ENCODE measurements at regions not wholly inside any gene's neighbourhood (a gene's known extent, or its start where the extent isn't known, plus 50 kb on each side); places are given as distances from the start of the nearest gene placed in this dataset.

- Mint-ChIP-seq H3K9me3 (no peaks in the 10 kb centered on the region), H3K36me3 (ENCODE audit: low read depth) (no peaks in the 10 kb centered on the region), H3K27me3 (ENCODE audit: low read depth) (no peaks in the 10 kb centered on the region)
Observed at GRCh38 chr12:30251546-30251945, 444.1 kb downstream of the IPO8 start.

GRCh38 chr12:30243426-30243825 is 452.2 kb downstream of the IPO8 start:
- Mint-ChIP-seq H3K27ac (no peak overlapping the region), H3K9me3 (no peaks in the 10 kb centered on the region), H3K27me3 (ENCODE audit: low read depth) (no peaks in the 10 kb centered on the region), H3K36me3 (ENCODE audit: low read depth) (no peaks in the 10 kb centered on the region), H3K4me1 (ENCODE audit: low read depth) (no peaks in the 10 kb centered on the region), H3K4me3 (no peak overlapping the region)
- no peak for DNase-seq (ENCODE audit: low spot score)

More at GRCh38 chr12:30251546-30251945, 444.1 kb downstream of the IPO8 start:
- Mint-ChIP-seq H3K27ac (no peak overlapping the region), H3K4me3 (no peak overlapping the region), H3K4me1 (ENCODE audit: low read depth) (no peaks in the 10 kb centered on the region)
- DNase-seq (ENCODE audit: low spot score): no peak

DNA sequence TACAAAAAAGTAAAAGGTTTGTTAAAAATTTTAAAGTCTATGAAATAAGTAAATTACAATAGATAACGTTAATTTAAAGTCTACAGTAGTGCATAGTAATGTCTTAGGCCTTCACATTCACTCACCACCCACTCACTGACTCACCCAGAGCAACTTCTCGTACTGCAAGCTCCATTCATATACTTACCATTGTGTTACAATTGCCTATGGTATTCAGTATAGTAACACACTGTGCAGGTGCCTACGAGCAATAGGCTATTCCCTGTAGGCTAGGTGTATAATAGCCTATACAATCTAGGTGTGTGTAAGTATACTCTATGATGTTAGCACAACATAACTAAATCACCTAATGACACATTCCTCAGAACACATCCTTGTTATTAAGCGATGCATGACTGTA is 435.3 kb upstream of the TMTC1 start:
- Mint-ChIP-seq H3K9me3 (no peaks in the 10 kb centered on the region), H3K4me1 (ENCODE audit: low read depth) (no peaks in the 10 kb centered on the region), H3K27me3 (ENCODE audit: low read depth) (no peaks in the 10 kb centered on the region), H3K36me3 (ENCODE audit: low read depth) (no peaks in the 10 kb centered on the region), H3K27ac (no peak overlapping the region), H3K4me3 (no peak overlapping the region)
- no peak for DNase-seq (ENCODE audit: low spot score)

GRCh38 chr12:30218073-30218472 is 434.3 kb upstream of the TMTC1 start:
- H3K36me3 Mint-ChIP-seq (ENCODE audit: low read depth): no peaks in the 10 kb centered on the region
- no peak for DNase-seq (ENCODE audit: low spot score)
- H3K9me3 Mint-ChIP-seq: no peaks in the 10 kb centered on the region
- H3K4me1 Mint-ChIP-seq (ENCODE audit: low read depth): no peaks in the 10 kb centered on the region
- no peak overlapping the region for H3K4me3 Mint-ChIP-seq
- no peaks in the 10 kb centered on the region for H3K27me3 Mint-ChIP-seq (ENCODE audit: low read depth)
- no peak overlapping the region for H3K27ac Mint-ChIP-seq

- Mint-ChIP-seq H3K27me3 (ENCODE audit: low read depth) (no peaks in the 10 kb centered on the region), H3K4me1 (ENCODE audit: low read depth) (no peaks in the 10 kb centered on the region), H3K4me3 (no peak overlapping the region), H3K9me3 (no peaks in the 10 kb centered on the region), H3K27ac (no peak overlapping the region), H3K36me3 (ENCODE audit: low read depth) (no peaks in the 10 kb centered on the region)
- no peak for DNase-seq (ENCODE audit: low spot score)
Observed at GRCh38 chr12:30213166-30213565, 429.4 kb upstream of the TMTC1 start.

DNA sequence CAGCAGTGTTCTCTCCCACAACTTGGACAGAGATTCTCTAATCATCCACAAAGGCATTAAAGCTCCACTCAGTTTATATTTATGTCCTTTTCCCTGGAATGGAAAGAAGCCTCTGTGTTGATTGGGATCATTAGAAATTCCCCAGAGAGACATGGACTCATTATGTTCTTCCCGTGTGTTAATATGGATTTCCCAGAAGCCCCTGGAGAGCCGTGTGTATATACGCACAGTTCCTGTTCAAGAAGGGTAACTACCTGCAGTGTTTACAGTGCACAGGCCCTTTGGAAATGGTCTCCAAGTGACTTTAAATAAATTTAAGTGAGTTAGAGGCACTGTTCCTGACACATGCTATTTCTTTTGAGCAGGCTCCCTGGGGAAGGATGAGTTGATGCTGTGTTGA is 428.0 kb upstream of the TMTC1 start:
- Mint-ChIP-seq H3K36me3 (ENCODE audit: low read depth) (no peaks in the 10 kb centered on the region), H3K9me3 (no peaks in the 10 kb centered on the region), H3K4me3 (no peak overlapping the region), H3K27me3 (ENCODE audit: low read depth) (no peaks in the 10 kb centered on the region), H3K4me1 (ENCODE audit: low read depth) (no peaks in the 10 kb centered on the region), H3K27ac (no peak overlapping the region)
- DNase-seq (ENCODE audit: low spot score): no peak

- no peaks in the 10 kb centered on the region for H3K4me1 Mint-ChIP-seq (ENCODE audit: low read depth)
- no peak for DNase-seq (ENCODE audit: low spot score)
- peaks cover 8% of the 10 kb centered on the region for H3K27me3 Mint-ChIP-seq (ENCODE audit: low read depth)
- H3K9me3 Mint-ChIP-seq: no peaks in the 10 kb centered on the region
- H3K36me3 Mint-ChIP-seq (ENCODE audit: low read depth): no peaks in the 10 kb centered on the region
- H3K4me3 Mint-ChIP-seq: no peak overlapping the region
- H3K27ac Mint-ChIP-seq: no peak overlapping the region
Observed at GRCh38 chr12:30203981-30204380, 420.2 kb upstream of the TMTC1 start.

DNA sequence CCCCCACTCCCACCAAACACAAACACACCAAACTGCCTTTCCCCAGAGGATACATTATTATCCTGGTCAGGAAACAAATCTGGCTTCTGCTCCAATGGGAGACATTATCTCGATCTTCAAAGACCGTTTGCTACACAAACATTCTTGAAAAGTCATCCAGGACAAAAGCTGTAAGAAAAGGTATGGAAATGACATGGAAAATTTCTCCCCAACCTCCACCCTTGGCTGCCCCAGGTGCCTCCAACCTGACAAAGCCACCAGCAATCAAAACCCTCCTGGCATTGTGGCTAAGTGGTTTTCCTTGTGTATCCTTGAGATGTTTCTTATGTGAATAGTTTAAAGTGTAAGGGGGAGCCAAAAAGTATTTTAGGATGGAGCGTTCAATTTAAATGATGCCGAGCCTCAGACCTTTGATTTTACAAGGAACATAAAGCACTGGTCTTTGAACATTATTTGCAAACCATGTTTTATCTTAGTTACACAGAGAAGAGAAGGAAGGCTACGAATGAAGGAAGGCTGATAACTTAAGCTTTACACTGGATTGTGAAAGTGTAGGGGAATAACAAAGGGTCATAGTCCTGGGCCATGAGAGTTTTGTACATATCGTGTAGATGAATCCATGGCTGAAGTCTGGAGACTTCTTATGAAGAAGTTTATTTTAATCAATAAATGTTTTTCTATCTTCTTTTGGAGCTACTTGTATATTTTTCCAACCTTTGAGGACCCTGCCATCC is 418.9 kb upstream of the TMTC1 start:
- H3K4me1 Mint-ChIP-seq (ENCODE audit: low read depth): no peaks in the 10 kb centered on the region
- no peak for DNase-seq (ENCODE audit: low spot score)
- no peak overlapping the region for H3K4me3 Mint-ChIP-seq
- H3K36me3 Mint-ChIP-seq (ENCODE audit: low read depth): no peaks in the 10 kb centered on the region
- peaks cover 8% of the 10 kb centered on the region for H3K27me3 Mint-ChIP-seq (ENCODE audit: low read depth)
- H3K9me3 Mint-ChIP-seq: no peaks in the 10 kb centered on the region
- H3K27ac Mint-ChIP-seq: no peak overlapping the region

- DNase-seq (ENCODE audit: low spot score): no peak
- Mint-ChIP-seq H3K4me1 (ENCODE audit: low read depth) (no peaks in the 10 kb centered on the region), H3K27ac (no peak overlapping the region), H3K4me3 (no peak overlapping the region), H3K36me3 (ENCODE audit: low read depth) (no peaks in the 10 kb centered on the region), H3K9me3 (no peaks in the 10 kb centered on the region), H3K27me3 (ENCODE audit: low read depth) (peaks cover 8% of the 10 kb centered on the region)
Observed at GRCh38 chr12:30201301-30202160, 417.8 kb upstream of the TMTC1 start.

- Mint-ChIP-seq H3K27ac (no peak overlapping the region), H3K27me3 (ENCODE audit: low read depth) (peaks cover 8% of the 10 kb centered on the region), H3K9me3 (no peaks in the 10 kb centered on the region), H3K4me3 (no peak overlapping the region), H3K4me1 (ENCODE audit: low read depth) (no peaks in the 10 kb centered on the region), H3K36me3 (ENCODE audit: low read depth) (no peaks in the 10 kb centered on the region)
- DNase-seq (ENCODE audit: low spot score): no peak
Observed at GRCh38 chr12:30200864-30201263, 417.1 kb upstream of the TMTC1 start.

DNA sequence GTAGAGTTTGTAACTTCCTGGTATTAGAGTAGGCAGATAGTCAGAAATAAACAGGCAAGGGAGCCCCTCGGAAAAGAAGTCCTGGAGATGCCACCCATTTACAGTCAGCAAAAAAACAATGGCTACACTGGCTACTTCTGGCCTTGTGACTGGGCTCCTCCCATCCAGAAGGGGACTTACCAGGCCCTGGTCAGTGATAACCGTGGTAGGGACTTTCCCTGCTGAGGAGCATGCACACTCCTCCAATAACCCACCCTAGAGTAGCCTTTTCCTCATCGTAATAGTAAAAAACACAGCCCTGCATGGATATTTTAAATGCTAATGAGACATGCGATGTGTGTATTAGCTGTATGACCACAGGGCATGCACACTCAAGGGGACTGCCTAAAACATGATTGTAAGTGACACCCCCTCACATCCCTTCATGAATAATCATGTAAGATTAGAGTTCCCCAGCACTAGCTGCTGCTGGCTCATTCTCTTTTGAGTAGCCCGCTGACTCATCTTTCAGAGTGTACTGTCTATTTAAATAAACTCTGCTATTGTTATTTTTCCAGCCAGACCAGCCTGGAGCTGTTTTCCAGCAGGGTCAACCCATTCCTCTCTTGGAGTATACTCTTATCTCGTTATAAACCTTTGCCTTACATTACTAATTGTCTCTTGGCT is 413.8 kb upstream of the TMTC1 start:
- DNase-seq (ENCODE audit: low spot score): no peak
- no peaks in the 10 kb centered on the region for H3K9me3 Mint-ChIP-seq
- no peaks in the 10 kb centered on the region for H3K36me3 Mint-ChIP-seq (ENCODE audit: low read depth)
- H3K27me3 Mint-ChIP-seq (ENCODE audit: low read depth): peaks cover 8% of the 10 kb centered on the region
- H3K4me3 Mint-ChIP-seq: no peak overlapping the region
- no peak overlapping the region for H3K27ac Mint-ChIP-seq
- no peaks in the 10 kb centered on the region for H3K4me1 Mint-ChIP-seq (ENCODE audit: low read depth)

DNA sequence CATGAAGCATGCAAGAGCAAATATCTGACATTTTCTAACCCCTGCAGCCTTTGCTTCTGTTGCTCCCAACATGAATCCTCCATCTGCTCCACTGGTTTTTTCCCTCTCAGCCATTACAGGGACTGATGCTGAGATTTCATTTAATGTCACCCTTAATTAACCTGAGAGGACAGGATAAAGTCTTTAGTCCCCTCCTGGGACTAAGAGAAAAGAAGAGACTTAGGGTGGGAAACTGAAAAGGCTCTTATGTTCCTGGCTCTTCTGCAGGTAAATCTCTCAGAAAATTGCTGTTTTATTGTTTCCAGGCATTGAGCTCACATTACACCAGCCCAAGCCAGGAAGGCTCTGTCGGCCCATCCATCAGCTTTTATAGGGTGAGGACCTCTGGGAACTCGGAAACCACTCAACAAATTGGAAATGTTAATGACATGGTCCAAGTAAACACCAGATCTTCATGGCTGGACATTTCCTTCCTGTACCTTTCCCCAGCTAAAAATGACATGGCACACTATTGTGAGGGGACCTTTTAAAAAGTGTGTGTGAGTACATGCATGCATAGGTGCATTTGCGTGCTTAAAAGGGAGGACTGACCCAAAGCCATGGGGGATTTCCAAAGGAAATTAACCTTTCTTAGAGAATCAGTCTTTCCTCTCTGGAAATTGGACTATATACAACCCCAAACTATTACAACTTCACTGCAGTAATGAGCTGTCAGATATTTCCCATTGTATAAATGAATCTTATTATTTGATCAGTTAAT is 408.1 kb upstream of the TMTC1 start:
- no peaks in the 10 kb centered on the region for H3K9me3 Mint-ChIP-seq
- no peak overlapping the region for H3K4me3 Mint-ChIP-seq
- no peaks in the 10 kb centered on the region for H3K27me3 Mint-ChIP-seq (ENCODE audit: low read depth)
- no peaks in the 10 kb centered on the region for H3K36me3 Mint-ChIP-seq (ENCODE audit: low read depth)
- DNase-seq (ENCODE audit: low spot score): no peak
- no peaks in the 10 kb centered on the region for H3K4me1 Mint-ChIP-seq (ENCODE audit: low read depth)
- H3K27ac Mint-ChIP-seq: no peak overlapping the region

- DNase-seq (ENCODE audit: low spot score): no peak
- no peaks in the 10 kb centered on the region for H3K9me3 Mint-ChIP-seq
- H3K27ac Mint-ChIP-seq: no peak overlapping the region
- no peaks in the 10 kb centered on the region for H3K27me3 Mint-ChIP-seq (ENCODE audit: low read depth)
- H3K36me3 Mint-ChIP-seq (ENCODE audit: low read depth): no peaks in the 10 kb centered on the region
- H3K4me3 Mint-ChIP-seq: no peak overlapping the region
- H3K4me1 Mint-ChIP-seq (ENCODE audit: low read depth): no peaks in the 10 kb centered on the region
Observed at GRCh38 chr12:30188602-30189326, 405.0 kb upstream of the TMTC1 start.

All from T-helper 2 cell treated with Interferon-gamma antibody and Interleukin-4, amounts not matched to agents 5 μg/mL and 100 μg/mL, for 36 hours (primary cell).